Uterus (tissue), 2 donors: ENCODE measurements at regions not wholly inside any gene's neighbourhood (a gene's known extent, or its start where the extent isn't known, plus 50 kb on each side); places are given as distances from the start of the nearest gene placed in this dataset.

Experiments used
- CTCF ChIP-seq, 4 experiments: fragments of 200-600 bp in 2 of 4; fragments of 450-650 bp in 2 of 4; sonication (generic) in 2 of 4; IDR thresholded peaks; one replicate each; pipeline ENCODE4 v1.5.1; 2016 to 2019; ENCODE audit warnings: antibody characterized with exemption in 4 of 4, mild to moderate bottlenecking in 2 of 4, moderate library complexity in 1 of 4
- POLR2A ChIP-seq, 2 donors: fragments of 450-650 bp; IDR thresholded peaks; one replicate each; pipeline ENCODE4 v1.6.1; 2016; ENCODE audit warnings: antibody characterized with exemption in 2 of 2, mild to moderate bottlenecking in 1 of 2, moderate library complexity in 1 of 2

GRCh38 chr11:96641261-96641660, 251.4 kb downstream of the JRKL start:
- no peak for TF ChIP-seq POLR2A (IDR thresholded peaks at IDR 0.05)
- no peak for TF ChIP-seq CTCF (IDR thresholded peaks at IDR 0.05)
